GM12878 (cell line): ENCODE measurements at regions not wholly inside any gene's neighbourhood (a gene's known extent, or its start where the extent isn't known, plus 50 kb on each side); places are given as distances from the start of the nearest gene placed in this dataset.
"Not testable (repeated sequence)": the region's sequence is repeated elsewhere in the genome, so short reads cannot be mapped to it uniquely, and the experiment has no call there.

Source experiments
- ATAC-seq: fragments of 200-7000 bp; cut with Tn5 transposase; 3 replicates; pipeline ENCODE4 v1.9.1; 2020; ENCODE audit warnings: mild to moderate bottlenecking, moderate library complexity
- BruUV-seq: library from RNA; stranded (reverse); fragments of 400-500 nt; replicated peaks from 2 replicates; lab custom pipeline; 2021; lab: Mats Ljungman, UMichigan
- CTCF ChIA-PET: fragments of 300-600 bp; sonication (Branson Sonifier 250); formaldehyde crosslinking; extraction: SDS; loops from one replicate; lab custom pipeline; 2021; ENCODE audit warnings: inconsistent platforms; lab: Yijun Ruan, JAX
- POLR2A ChIA-PET: fragments of 350-600 bp; formaldehyde crosslinking; extraction: SDS; loops from one replicate; lab custom pipeline; 2021; ENCODE audit warnings: inconsistent platforms; lab: Charles Lee
- RAD21 ChIA-PET: fragments of 300-600 bp; sonication (Branson Sonifier 250); formaldehyde crosslinking; loops from one replicate; lab custom pipeline; 2023; ENCODE audit warnings: antibody characterized with exemption; ENCODE audit not compliant: unreplicated experiment; lab: Charles Lee
- SMC1A ChIA-PET: fragments of 300-600 bp; sonication (Branson Sonifier 250); formaldehyde crosslinking; loops from one replicate; lab custom pipeline; 2023; ENCODE audit not compliant: unreplicated experiment, uncharacterized antibody; lab: Charles Lee
- DNase-seq: peaks from one replicate; pipeline ENCODE4 v3.0.0-alpha.2; 2011; ENCODE audit warnings: low read depth, low spot score
- FAIRE-seq: peaks from 3 replicates; lab custom pipeline; 2011; peaks lifted over from hg19 to GRCh38; lab: Jason Lieb, UNC
- H2AFZ ChIP-seq: 2 replicates; pipeline ENCODE4 v1.6.0; 2011; ENCODE audit warnings: low read depth, low read length, control low read depth; ENCODE audit not compliant: control insufficient read depth
- H3K27ac ChIP-seq: 2 replicates; pipeline ENCODE4 v1.5.1; 2011; ENCODE audit warnings: control low read depth; ENCODE audit not compliant: control insufficient read depth, insufficient read depth
- H3K27me3 ChIP-seq, 2 experiments: replicated peaks in 1 of 2; 2 replicates each; pipeline versions ENCODE4 v1.6.0 to v1.6.1; 2011; ENCODE audit warnings: low read length in 1 of 2; ENCODE audit not compliant: control insufficient read depth in 2 of 2, insufficient read depth in 2 of 2
- H3K36me3 ChIP-seq, 2 experiments: 2 replicates each; pipeline ENCODE4 v1.5.1; 2011; ENCODE audit warnings: low read length in 1 of 2; ENCODE audit not compliant: control insufficient read depth in 2 of 2, insufficient read depth in 2 of 2
- H3K4me1 ChIP-seq: 2 replicates; pipeline ENCODE4 v1.6.1; 2011; ENCODE audit warnings: mild to moderate bottlenecking, low read length, moderate library complexity, mixed read lengths; ENCODE audit not compliant: control insufficient read depth, insufficient read depth
- H3K4me2 ChIP-seq: 2 replicates; pipeline ENCODE4 v1.6.0; 2011; ENCODE audit warnings: control low read depth; ENCODE audit not compliant: control insufficient read depth, insufficient read depth
- H3K4me3 ChIP-seq: fragments of 200-600 bp; sonication (generic); 2 replicates; pipeline ENCODE4 v1.5.1; 2016
- H3K79me2 ChIP-seq: 2 replicates; pipeline ENCODE4 v1.6.0; 2011; ENCODE audit warnings: low read length; ENCODE audit not compliant: control insufficient read depth, insufficient read depth
- H3K9ac ChIP-seq: 2 replicates; pipeline ENCODE4 v1.8.0; 2011; ENCODE audit warnings: low read length, control low read depth, mixed read lengths; ENCODE audit not compliant: control insufficient read depth, insufficient read depth
- H3K9me3 ChIP-seq: replicated peaks from 3 replicates; pipeline ENCODE4 v1.5.1; 2011; ENCODE audit warnings: mild to moderate bottlenecking, low read length; ENCODE audit not compliant: control insufficient read depth, insufficient read depth
- H4K20me1 ChIP-seq: 2 replicates; pipeline ENCODE4 v1.6.0; 2011; ENCODE audit not compliant: control insufficient read depth, insufficient read depth
- WGBS: methylation state at CpG from one replicate; pipeline ENCODE4 v1.1.6; 2016; ENCODE audit warnings: low lambda C conversion rate; ENCODE audit not compliant: insufficient replicate concordance, insufficient coverage; ENCODE audit errors: missing lambda C conversion rate; 5-methylcytosine and 5-hydroxymethylcytosine counted together
- in situ Hi-C: fragments of 300-500 bp; cut with MboI; formaldehyde crosslinking; loops from 9 replicates; pipeline ENCODE4 v1.14.3; 2018; ENCODE audit warnings: mixed read lengths
- intact Hi-C: fragments of 100-400 bp; cut with micrococcal nuclease; formaldehyde crosslinking; loops from one replicate; pipeline ENCODE4 v1.14.2; 2022; ENCODE audit not compliant: unreplicated experiment

DNA sequence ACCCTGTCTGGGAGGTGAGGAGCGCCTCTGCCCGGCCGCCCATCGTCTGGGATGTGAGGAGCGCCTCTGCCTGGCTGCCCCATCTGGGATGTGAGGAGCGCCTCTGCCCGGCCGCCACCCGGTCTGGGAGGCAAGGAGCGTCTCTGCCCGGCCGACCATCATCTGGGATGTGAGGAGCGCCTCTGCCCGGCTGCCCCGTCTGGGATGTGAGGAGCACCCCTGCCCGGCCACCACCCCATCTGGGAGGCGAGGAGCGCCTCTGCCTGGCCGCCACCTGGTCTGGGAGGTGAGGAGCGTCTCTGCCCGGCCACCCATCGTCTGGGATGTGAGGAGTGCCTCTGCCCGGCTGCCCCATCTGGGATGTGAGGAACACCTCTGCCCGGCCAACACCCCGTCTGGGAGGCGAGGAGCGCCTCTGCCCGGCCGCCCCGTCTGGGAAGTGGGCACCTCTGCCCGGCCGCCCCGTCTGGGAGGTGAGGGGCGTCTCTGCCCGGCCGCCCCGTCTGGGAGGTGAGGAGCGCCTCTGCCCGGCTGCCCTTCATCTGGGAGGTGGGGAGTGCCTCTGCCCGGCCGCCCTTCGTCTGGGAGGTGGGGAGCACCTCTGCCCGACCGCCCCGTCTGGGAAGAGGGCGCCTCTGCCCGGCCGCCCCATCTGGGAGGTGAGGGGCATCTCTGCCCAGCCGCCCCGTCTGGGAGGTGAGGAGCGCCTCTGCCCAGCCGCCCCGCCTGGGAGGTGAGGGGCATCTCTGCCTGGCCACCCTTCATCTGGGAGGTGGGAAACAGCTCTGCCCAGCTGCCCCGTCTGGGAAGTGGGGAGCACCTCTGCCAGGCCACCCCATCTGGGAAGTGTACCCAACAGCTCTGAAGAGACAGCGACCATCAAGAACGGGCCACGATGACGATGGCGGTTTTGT, 399.7 kb downstream of the CAAP1 start:
- H3K9me3 ChIP-seq, H3K36me3 ChIP-seq, in situ Hi-C loops, POLR2A ChIA-PET, SMC1A ChIA-PET, H4K20me1 ChIP-seq, H2AFZ ChIP-seq, H3K9ac ChIP-seq, BruUV-seq, H3K79me2 ChIP-seq, H3K4me3 ChIP-seq, ATAC-seq, FAIRE-seq, intact Hi-C loops, DNase-seq, CTCF ChIA-PET, RAD21 ChIA-PET, H3K27ac ChIP-seq, H3K4me2 ChIP-seq, H3K4me1 ChIP-seq, H3K27me3 ChIP-seq: not testable (repeated sequence)
- 67% methylated on average over 42 of the region's 59 CpGs for WGBS

DNA sequence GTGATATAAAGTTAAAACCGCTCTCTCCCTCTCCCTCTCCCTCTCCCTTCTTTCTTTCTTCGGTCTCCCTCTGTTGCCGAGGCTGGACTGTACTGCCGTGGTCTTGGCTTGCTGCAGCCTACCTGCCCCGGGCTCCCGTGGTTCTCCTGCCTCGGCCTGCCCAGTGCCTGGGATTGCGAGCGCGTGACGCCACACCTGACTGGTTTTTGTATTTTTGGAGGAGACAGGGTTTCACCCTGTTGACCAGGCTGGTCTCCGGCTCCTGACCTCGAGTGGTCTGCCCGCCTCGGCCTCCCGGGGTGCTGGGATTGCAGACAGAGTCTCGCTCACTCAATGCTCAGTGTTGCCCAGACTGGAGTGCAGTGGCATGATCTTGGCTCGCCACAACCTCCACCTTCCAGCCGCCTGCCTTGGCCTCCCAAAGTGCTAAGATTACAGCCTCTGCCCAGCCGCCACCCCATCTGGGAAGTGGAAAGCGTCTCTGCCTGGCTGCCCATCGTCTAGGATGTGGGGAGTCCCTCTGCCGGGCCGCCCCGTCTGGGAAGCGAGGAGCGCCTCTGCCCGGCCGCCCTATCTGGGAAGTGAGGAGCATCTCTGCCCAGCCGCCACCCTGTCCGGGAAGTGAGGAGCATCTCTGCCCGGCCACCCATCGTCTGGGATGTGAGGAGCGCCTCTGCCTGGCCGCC, 400.5 kb downstream of the CAAP1 start:
- H3K9me3 ChIP-seq, RAD21 ChIA-PET, H3K36me3 ChIP-seq, CTCF ChIA-PET, H2AFZ ChIP-seq, H4K20me1 ChIP-seq, H3K27me3 ChIP-seq, H3K27ac ChIP-seq, FAIRE-seq, SMC1A ChIA-PET, ATAC-seq, H3K4me2 ChIP-seq, H3K79me2 ChIP-seq, H3K4me3 ChIP-seq, intact Hi-C loops, BruUV-seq, H3K9ac ChIP-seq, POLR2A ChIA-PET, in situ Hi-C loops, H3K4me1 ChIP-seq, DNase-seq: not testable (repeated sequence)
- WGBS: 67% methylated on average over 30 of the region's 35 CpGs
